BLaER1 treated with 17β-estradiol and CSF1 and Interleukin-3, amounts not matched to agents 10 nM and 100 nM (cell line): ENCODE measurements at regions not wholly inside any gene's neighbourhood (a gene's known extent, or its start where the extent isn't known, plus 50 kb on each side); places are given as distances from the start of the nearest gene placed in this dataset.
"Not testable (repeated sequence)": the region's sequence is repeated elsewhere in the genome, so short reads cannot be mapped to it uniquely, and the experiment has no call there.

Source experiments
- H3K27ac ChIP-seq, 11 experiments: shearing (Covaris generic); formaldehyde crosslinking; 2 replicates each; pipeline ENCODE4 v1.8.1; 2022
- H3K27me3 ChIP-seq, 11 experiments: shearing (Covaris generic); formaldehyde crosslinking; 2 replicates each; pipeline ENCODE4 v1.8.1; 2022
- H3K36me3 ChIP-seq, 11 experiments: shearing (Covaris generic); formaldehyde crosslinking; 2 replicates each; pipeline ENCODE4 v1.8.1; 2022
- H3K4me1 ChIP-seq, 10 experiments: shearing (Covaris generic); formaldehyde crosslinking; 2 replicates each; pipeline ENCODE4 v1.8.1; 2022
- H3K4me2 ChIP-seq, 11 experiments: shearing (Covaris generic); formaldehyde crosslinking; 2 replicates each; pipeline ENCODE4 v1.8.1; 2022
- H3K4me3 ChIP-seq, 10 experiments: shearing (Covaris generic); formaldehyde crosslinking; 2 replicates each; pipeline ENCODE4 v1.8.1; 2022
- H3K9ac ChIP-seq, 11 experiments: shearing (Covaris generic); formaldehyde crosslinking; 2 replicates each; pipeline ENCODE4 v1.8.1; 2022
- H3K9me3 ChIP-seq, 11 experiments: shearing (Covaris generic); formaldehyde crosslinking; replicated peaks in 1 of 11; 2 replicates each; pipeline ENCODE4 v1.8.1; 2022
- H4K20me1 ChIP-seq, 11 experiments: shearing (Covaris generic); formaldehyde crosslinking; 2 replicates each; pipeline ENCODE4 v1.8.1; 2022
- Cebpa-rat ChIP-seq, 11 experiments: shearing (Covaris generic); IDR thresholded peaks; 2 replicates each; pipeline ENCODE4 v1.8.1; 2022

- 0 out of 22 replicates have a peak, but pooled peaks of 1 of the 11 experiments have one; percentile 31 for TF ChIP-seq Cebpa-rat (IDR thresholded peaks at IDR 0.05)
These were observed 92.4 kb upstream of the KLF6 start for GRCh38 chr10:3877211-3878000.

GRCh38 chr10:3876350-3876962 is 91.4 kb upstream of the KLF6 start:
- Histone ChIP-seq H3K9me3 (peaks cover 0 to under 1% (median 0%) of the 10 kb centered on the region in 11 experiments; a peak in 2 of 22 replicates), H3K27me3 (no peaks in the 10 kb centered on the region), H3K36me3 (no peaks in the 10 kb centered on the region), H3K4me2 (peak overlapping the region in 6 of 11 experiments; percentile 18 to 69 (median 54); a peak in 10 of 22 replicates), H3K4me1 (peaks cover 22 to 80% (median 35%) of the 10 kb centered on the region in 10 experiments), H3K9ac (peak overlapping the region in 3 of 11 experiments; percentile 50 to 87 (median 78); a peak in 6 of 22 replicates), H3K4me3 (no peak overlapping the region), H4K20me1 (no peaks in the 10 kb centered on the region), H3K27ac (peak overlapping the region in 7 of 11 experiments; percentile 22 to 97 (median 82); a peak in 12 of 22 replicates)
- TF ChIP-seq Cebpa-rat (IDR thresholded peaks at IDR 0.05), result no peak

More at GRCh38 chr10:3877211-3878000, 92.4 kb upstream of the KLF6 start:
- H3K27me3 ChIP-seq, result no peaks in the 10 kb centered on the region
- H3K36me3 ChIP-seq, result no peaks in the 10 kb centered on the region
- no peaks in the 10 kb centered on the region for H4K20me1 ChIP-seq
- peak overlapping the region in 5 of 11 experiments; percentile 18 to 69 (median 61); a peak in 10 of 22 replicates for H3K4me2 ChIP-seq
- peak overlapping the region in 3 of 11 experiments; percentile 50 to 78 (median 77); a peak in 5 of 22 replicates for H3K9ac ChIP-seq
- H3K27ac ChIP-seq, result peak overlapping the region in 5 of 11 experiments; percentile 22 to 97 (median 88); a peak in 9 of 22 replicates
- peaks cover 0 to 10% (median 6%) of the 10 kb centered on the region in 11 experiments; a peak in 9 of 22 replicates for H3K9me3 ChIP-seq
- H3K4me1 ChIP-seq, result peaks cover 22 to 74% (median 35%) of the 10 kb centered on the region in 10 experiments
- no peak overlapping the region for H3K4me3 ChIP-seq

GRCh38 chr10:3875842-3876235 is 90.8 kb upstream of the KLF6 start:
- H4K20me1 ChIP-seq, result no peaks in the 10 kb centered on the region
- H3K27ac ChIP-seq, result peak overlapping the region in 9 of 11 experiments; percentile 7 to 97 (median 73); a peak in 12 of 22 replicates
- H3K9ac ChIP-seq, result peak overlapping the region in 2 of 11 experiments; percentile 78 to 87; a peak in 3 of 22 replicates
- peak overlapping the region; percentile 46 to 69 (median 56); a peak in 20 of 22 replicates for H3K4me2 ChIP-seq
- no peak for TF ChIP-seq Cebpa-rat (IDR thresholded peaks at IDR 0.05)
- peaks cover 22 to 80% (median 35%) of the 10 kb centered on the region in 10 experiments for H3K4me1 ChIP-seq
- H3K27me3 ChIP-seq, result no peaks in the 10 kb centered on the region
- no peaks in the 10 kb centered on the region for H3K9me3 ChIP-seq
- H3K36me3 ChIP-seq, result no peaks in the 10 kb centered on the region
- H3K4me3 ChIP-seq, result no peak overlapping the region

GRCh38 chr10:3874990-3875841 is 90.2 kb upstream of the KLF6 start:
- peak overlapping the region; percentile 46 to 69 (median 56) for H3K4me2 ChIP-seq
- no peak for TF ChIP-seq Cebpa-rat (IDR thresholded peaks at IDR 0.05)
- H3K27me3 ChIP-seq, result no peaks in the 10 kb centered on the region
- peak overlapping the region; percentile 17 to 97 (median 64); a peak in 14 of 22 replicates for H3K27ac ChIP-seq
- H3K4me1 ChIP-seq, result peaks cover 22 to 80% (median 35%) of the 10 kb centered on the region in 10 experiments
- peak overlapping the region in 4 of 11 experiments; percentile 65 to 87 (median 72); a peak in 7 of 22 replicates for H3K9ac ChIP-seq
- no peaks in the 10 kb centered on the region for H4K20me1 ChIP-seq
- H3K4me3 ChIP-seq, result no peak overlapping the region
- no peaks in the 10 kb centered on the region for H3K9me3 ChIP-seq
- no peaks in the 10 kb centered on the region for H3K36me3 ChIP-seq

GRCh38 chr10:3874610-3874989 is 89.6 kb upstream of the KLF6 start:
- not testable (repeated sequence) for H3K9me3 ChIP-seq, H3K36me3 ChIP-seq, H4K20me1 ChIP-seq, H3K27me3 ChIP-seq, H3K4me3 ChIP-seq
- H3K9ac ChIP-seq, result peak overlapping the region in 4 of 11 experiments; percentile 65 to 87 (median 72); a peak in 7 of 22 replicates
- peak overlapping the region; percentile 19 to 97 (median 64); a peak in 14 of 22 replicates for H3K27ac ChIP-seq
- H3K4me1 ChIP-seq, result peaks cover 22 to 81% (median 35%) of the 10 kb centered on the region in 10 experiments
- peak overlapping the region; percentile 46 to 69 (median 56) for H3K4me2 ChIP-seq

GRCh38 chr10:3873728-3874461 is 88.9 kb upstream of the KLF6 start:
- no peak overlapping the region for H3K4me3 ChIP-seq
- peaks cover 22 to 81% (median 35%) of the 10 kb centered on the region in 10 experiments for H3K4me1 ChIP-seq
- H3K27ac ChIP-seq, result peak overlapping the region in 9 of 11 experiments; percentile 36 to 97 (median 73); a peak in 13 of 22 replicates
- no peaks in the 10 kb centered on the region for H3K27me3 ChIP-seq
- H3K36me3 ChIP-seq, result no peaks in the 10 kb centered on the region
- no peaks in the 10 kb centered on the region for H3K9me3 ChIP-seq
- H3K9ac ChIP-seq, result peak overlapping the region in 4 of 11 experiments; percentile 65 to 87 (median 72); a peak in 7 of 22 replicates
- no peaks in the 10 kb centered on the region for H4K20me1 ChIP-seq
- H3K4me2 ChIP-seq, result peak overlapping the region in 7 of 11 experiments; percentile 46 to 79 (median 61); a peak in 11 of 22 replicates
- no peak for TF ChIP-seq Cebpa-rat (IDR thresholded peaks at IDR 0.05)

- no peaks in the 10 kb centered on the region for H3K27me3 ChIP-seq
- peak overlapping the region in 4 of 11 experiments; percentile 38 to 87 (median 72); a peak in 6 of 22 replicates for H3K9ac ChIP-seq
- TF ChIP-seq Cebpa-rat (IDR thresholded peaks at IDR 0.05), result no peak
- H3K9me3 ChIP-seq, result no peaks in the 10 kb centered on the region
- peaks cover 22 to 81% (median 35%) of the 10 kb centered on the region in 10 experiments for H3K4me1 ChIP-seq
- H3K27ac ChIP-seq, result peak overlapping the region in 6 of 11 experiments; percentile 43 to 97 (median 85); a peak in 9 of 22 replicates
- no peak overlapping the region for H3K4me3 ChIP-seq
- H3K4me2 ChIP-seq, result peak overlapping the region in 4 of 11 experiments; percentile 10 to 79 (median 38); a peak in 4 of 22 replicates
- H3K36me3 ChIP-seq, result no peaks in the 10 kb centered on the region
- H4K20me1 ChIP-seq, result no peaks in the 10 kb centered on the region
These were observed 87.8 kb upstream of the KLF6 start for GRCh38 chr10:3872712-3873329.
